Liver (tissue), 8 donors: ENCODE measurements at regions not wholly inside any gene's neighbourhood (a gene's known extent, or its start where the extent isn't known, plus 50 kb on each side); places are given as distances from the start of the nearest gene placed in this dataset.
"Not testable (repeated sequence)": the region's sequence is repeated elsewhere in the genome, so short reads cannot be mapped to it uniquely, and the experiment has no call there.

ENCODE experiments used
- DNase-seq: peaks from one replicate; pipeline ENCODE4 v3.0.0-alpha.2; 2017; ENCODE audit warnings: low spot score
- H3K27ac ChIP-seq, 2 donors: one replicate each; pipeline ENCODE4 v1.7.0; 2013; ENCODE audit warnings: inconsistent platforms in 2 of 2, low read length in 2 of 2, control low read depth in 1 of 2, low read depth in 1 of 2, mild to moderate bottlenecking in 1 of 2
- H3K27me3 ChIP-seq, 4 donors: one replicate each; pipeline versions ENCODE4 v1.6.1 to v1.7.0; 2013; ENCODE audit warnings: low read length in 3 of 4, inconsistent platforms in 1 of 4, mild to moderate bottlenecking in 1 of 4, moderate library complexity in 1 of 4; ENCODE audit not compliant: control insufficient read depth in 4 of 4, insufficient read depth in 4 of 4
- H3K36me3 ChIP-seq, 4 donors: one replicate each; pipeline versions ENCODE4 v1.6.1 to v1.7.0; 2013; ENCODE audit warnings: low read length in 3 of 4, mild to moderate bottlenecking in 3 of 4, low read depth in 1 of 4, moderate library complexity in 1 of 4; ENCODE audit not compliant: control insufficient read depth in 4 of 4, insufficient read depth in 3 of 4
- H3K4me1 ChIP-seq, 4 donors: one replicate each; pipeline versions ENCODE4 v1.6.1 to v1.7.0; 2013; ENCODE audit warnings: low read length in 3 of 4, mild to moderate bottlenecking in 3 of 4, moderate library complexity in 1 of 4; ENCODE audit not compliant: control insufficient read depth in 4 of 4, insufficient read depth in 4 of 4
- H3K4me3 ChIP-seq, 3 donors: one replicate each; pipeline versions ENCODE4 v1.6.1 to v1.7.0; 2013; ENCODE audit warnings: low read length in 3 of 3, control low read depth in 1 of 3, low read depth in 1 of 3, mild to moderate bottlenecking in 1 of 3
- H3K9ac ChIP-seq, 2 donors: one replicate each; pipeline ENCODE4 v1.7.0; 2013; ENCODE audit warnings: low read length in 2 of 2, mild to moderate bottlenecking in 2 of 2, moderate library complexity in 2 of 2, control low read depth in 1 of 2, low read depth in 1 of 2
- H3K9me3 ChIP-seq, 4 donors: one replicate each; pipeline versions ENCODE4 v1.6.1 to v1.7.0; 2013; ENCODE audit warnings: low read length in 3 of 4; ENCODE audit not compliant: control insufficient read depth in 4 of 4
- EGR1 ChIP-seq, 2 donors: IDR thresholded peaks; 2 replicates each; pipeline ENCODE4 v1.6.1; 2016 to 2018; ENCODE audit warnings: antibody characterized with exemption in 2 of 2, low read depth in 2 of 2
- FOXA1 ChIP-seq: IDR thresholded peaks from 2 replicates; pipeline ENCODE4 v1.6.1; 2016; ENCODE audit warnings: antibody characterized with exemption
- FOXA2 ChIP-seq: IDR thresholded peaks from 2 replicates; pipeline ENCODE4 v1.6.1; 2016; ENCODE audit warnings: antibody characterized with exemption
- HNF4A ChIP-seq, 2 donors: conservative IDR thresholded peaks; 2 replicates each; pipeline ENCODE4 v1.6.1; 2016; ENCODE audit warnings: antibody characterized with exemption in 2 of 2, mild to moderate bottlenecking in 2 of 2
- HNF4G ChIP-seq: IDR thresholded peaks from 2 replicates; pipeline ENCODE4 v1.6.1; 2016; ENCODE audit warnings: antibody characterized with exemption
- JUND ChIP-seq, 2 donors: IDR thresholded peaks; 2 replicates each; pipeline ENCODE4 v1.6.1; 2016; ENCODE audit warnings: antibody characterized with exemption in 2 of 2
- NR2F2 ChIP-seq: IDR thresholded peaks from 2 replicates; pipeline ENCODE4 v1.6.1; 2016; ENCODE audit warnings: antibody characterized with exemption
- RXRA ChIP-seq, 2 donors: IDR thresholded peaks; 2 replicates each; pipeline ENCODE4 v1.6.1; 2017 to 2018; ENCODE audit warnings: antibody characterized with exemption in 2 of 2, mild to moderate bottlenecking in 1 of 2
- TAF1 ChIP-seq: conservative IDR thresholded peaks from 2 replicates; pipeline ENCODE4 v1.6.1; 2016; ENCODE audit warnings: antibody characterized with exemption, mild to moderate bottlenecking
- YY1 ChIP-seq: IDR thresholded peaks from 2 replicates; pipeline ENCODE4 v1.6.1; 2016; ENCODE audit warnings: antibody characterized with exemption, mild to moderate bottlenecking
- WGBS: extraction: QIAGEN DNeasy Blood & Tissue Kit; methylation state at CpG from one replicate; pipeline ENCODE4 v1.1.7; 2013; 5-methylcytosine and 5-hydroxymethylcytosine counted together
- TF ChIP-seq, protein P1 (sequence below): fragments of 150-350 bp; IDR thresholded peaks from 2 replicates; pipeline ENCODE4 v1.5.1; 2017; ENCODE audit warnings: improper control_type of control experiment, low read depth, low read length; ENCODE audit not compliant: missing input control
- TF ChIP-seq, protein P2 (sequence below): IDR thresholded peaks from 2 replicates; pipeline ENCODE4 v1.6.1; 2016; ENCODE audit warnings: antibody characterized with exemption
- TF ChIP-seq, protein P3 (sequence below): IDR thresholded peaks from 2 replicates; pipeline ENCODE4 v1.6.1; 2016; ENCODE audit warnings: antibody characterized with exemption
- TF ChIP-seq, protein P4 (sequence below): IDR thresholded peaks from 2 replicates; pipeline ENCODE4 v1.6.1; 2016; ENCODE audit warnings: antibody characterized with exemption, mild to moderate bottlenecking
- TF ChIP-seq, protein P5 (sequence below): IDR thresholded peaks from 2 replicates; pipeline ENCODE4 v1.6.1; 2016; ENCODE audit warnings: antibody characterized with exemption
- donor health status: healthy.
- donor health status: healthy.
- donor health status: healthy.
- donor health status: healthy.
- donor health status: healthy.

DNA sequence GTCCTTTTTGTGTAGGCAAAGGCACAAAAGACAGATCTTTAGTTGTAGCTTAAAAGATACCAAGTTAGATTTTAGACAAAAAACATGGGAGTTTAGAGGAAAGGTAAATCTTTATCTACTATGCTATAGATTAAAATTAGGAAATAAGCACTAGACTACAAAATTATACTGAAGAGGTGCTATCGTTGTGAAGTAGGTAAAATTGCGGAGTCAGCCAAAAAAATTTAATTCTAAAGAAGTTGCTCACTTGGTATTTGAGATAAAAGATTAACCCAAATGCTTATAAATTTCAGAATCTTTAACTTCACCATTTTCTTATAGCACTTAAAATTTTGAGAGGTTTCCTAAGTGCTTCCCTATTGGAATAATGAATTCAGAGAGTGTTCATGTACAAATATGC is 604.1 kb downstream of the GRXCR1 start (continued):
- TF ChIP-seq, protein P1, sequence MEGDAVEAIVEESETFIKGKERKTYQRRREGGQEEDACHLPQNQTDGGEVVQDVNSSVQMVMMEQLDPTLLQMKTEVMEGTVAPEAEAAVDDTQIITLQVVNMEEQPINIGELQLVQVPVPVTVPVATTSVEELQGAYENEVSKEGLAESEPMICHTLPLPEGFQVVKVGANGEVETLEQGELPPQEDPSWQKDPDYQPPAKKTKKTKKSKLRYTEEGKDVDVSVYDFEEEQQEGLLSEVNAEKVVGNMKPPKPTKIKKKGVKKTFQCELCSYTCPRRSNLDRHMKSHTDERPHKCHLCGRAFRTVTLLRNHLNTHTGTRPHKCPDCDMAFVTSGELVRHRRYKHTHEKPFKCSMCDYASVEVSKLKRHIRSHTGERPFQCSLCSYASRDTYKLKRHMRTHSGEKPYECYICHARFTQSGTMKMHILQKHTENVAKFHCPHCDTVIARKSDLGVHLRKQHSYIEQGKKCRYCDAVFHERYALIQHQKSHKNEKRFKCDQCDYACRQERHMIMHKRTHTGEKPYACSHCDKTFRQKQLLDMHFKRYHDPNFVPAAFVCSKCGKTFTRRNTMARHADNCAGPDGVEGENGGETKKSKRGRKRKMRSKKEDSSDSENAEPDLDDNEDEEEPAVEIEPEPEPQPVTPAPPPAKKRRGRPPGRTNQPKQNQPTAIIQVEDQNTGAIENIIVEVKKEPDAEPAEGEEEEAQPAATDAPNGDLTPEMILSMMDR: no peak

DNA sequence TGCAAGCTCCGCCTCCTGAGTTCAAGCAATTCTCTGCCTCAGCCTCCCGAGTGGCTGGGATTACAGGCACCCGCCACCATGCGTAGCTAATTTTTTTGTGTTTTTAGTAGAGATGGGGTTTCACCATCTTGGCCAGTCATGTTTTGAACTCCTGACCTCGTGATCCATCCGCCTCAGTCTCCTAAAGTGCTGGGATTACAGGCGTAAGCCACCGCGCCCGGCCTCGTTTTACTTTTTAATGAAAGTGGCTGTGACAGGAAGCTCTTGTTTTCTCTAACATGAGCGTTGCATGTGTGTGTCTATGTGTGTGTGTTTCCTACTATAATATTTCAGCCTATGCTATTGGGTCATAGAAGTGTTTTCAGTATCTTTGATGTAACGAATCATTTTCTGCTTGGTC is 613.3 kb downstream of the GRXCR1 start:
- H3K4me3 ChIP-seq, H3K9me3 ChIP-seq, H3K27ac ChIP-seq, H3K9ac ChIP-seq, H3K36me3 ChIP-seq, H3K4me1 ChIP-seq, H3K27me3 ChIP-seq, DNase-seq: not testable (repeated sequence)
- 90% methylated on average over 13 of the region's 13 CpGs for WGBS

DNA sequence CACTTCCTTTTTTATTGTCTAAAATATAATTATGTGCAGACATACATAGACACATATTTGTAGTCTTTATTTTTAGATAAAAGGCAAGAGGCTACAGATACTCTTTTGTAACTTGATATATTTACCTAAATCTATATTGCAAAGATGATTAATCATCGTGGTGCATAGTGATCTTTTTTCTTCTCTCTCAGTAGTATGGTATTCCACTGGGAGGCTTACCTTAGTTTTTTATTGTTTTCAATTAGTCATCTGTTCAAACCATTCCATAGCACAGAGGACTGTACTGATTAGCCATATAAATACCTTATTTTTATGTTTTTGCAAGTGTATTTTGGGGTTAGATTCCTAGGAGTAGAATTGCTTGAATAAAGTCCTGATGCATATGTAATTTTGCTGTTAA is 619.7 kb downstream of the GRXCR1 start:
- WGBS: 66% methylated on average over 1 of the region's 1 CpG
- peaks cover 0 to under 1% (median 0%) of the 10 kb centered on the region in 4 donors for H3K9me3 ChIP-seq

DNA sequence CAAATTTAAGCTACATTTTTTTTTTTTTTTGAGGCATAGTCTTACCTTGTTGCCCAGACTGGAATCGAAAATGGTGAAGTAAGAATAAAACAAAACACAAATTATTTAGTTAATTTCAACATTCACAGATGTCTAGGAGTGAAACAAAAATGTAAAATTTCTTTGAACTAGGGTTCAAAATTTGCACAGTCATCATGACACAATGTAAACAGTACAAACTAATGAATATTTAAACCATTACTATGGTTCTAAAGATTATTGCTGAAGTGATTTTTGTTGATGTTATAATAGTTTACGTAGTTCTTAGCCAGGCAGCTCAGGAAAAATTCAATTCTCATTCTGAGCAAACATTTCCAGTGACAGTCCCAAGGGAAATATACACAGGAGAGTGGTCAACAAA is 633.1 kb downstream of the GRXCR1 start:
- DNase-seq: no peak
- no peaks in the 10 kb centered on the region for H3K27me3 ChIP-seq
- no peaks in the 10 kb centered on the region for H3K9me3 ChIP-seq
- 89% methylated on average over 2 of the region's 2 CpGs for WGBS
- no peaks in the 10 kb centered on the region for H3K4me1 ChIP-seq
- TF ChIP-seq TAF1 (no peak), HNF4A (conservative IDR thresholded peaks at IDR 0.05) (no peak), YY1 (no peak), RXRA (IDR thresholded peaks at IDR 0.05) (no peak), EGR1 (IDR thresholded peaks at IDR 0.05; ENCODE audit: low read depth in 2 of 2) (no peak), NR2F2 (no peak), FOXA1 (no peak), FOXA2 (no peak), HNF4G (no peak), JUND (IDR thresholded peaks at IDR 0.05) (no peak)
- TF ChIP-seq, protein P2, sequence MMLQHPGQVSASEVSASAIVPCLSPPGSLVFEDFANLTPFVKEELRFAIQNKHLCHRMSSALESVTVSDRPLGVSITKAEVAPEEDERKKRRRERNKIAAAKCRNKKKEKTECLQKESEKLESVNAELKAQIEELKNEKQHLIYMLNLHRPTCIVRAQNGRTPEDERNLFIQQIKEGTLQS: no peak
- TF ChIP-seq, protein P3, sequence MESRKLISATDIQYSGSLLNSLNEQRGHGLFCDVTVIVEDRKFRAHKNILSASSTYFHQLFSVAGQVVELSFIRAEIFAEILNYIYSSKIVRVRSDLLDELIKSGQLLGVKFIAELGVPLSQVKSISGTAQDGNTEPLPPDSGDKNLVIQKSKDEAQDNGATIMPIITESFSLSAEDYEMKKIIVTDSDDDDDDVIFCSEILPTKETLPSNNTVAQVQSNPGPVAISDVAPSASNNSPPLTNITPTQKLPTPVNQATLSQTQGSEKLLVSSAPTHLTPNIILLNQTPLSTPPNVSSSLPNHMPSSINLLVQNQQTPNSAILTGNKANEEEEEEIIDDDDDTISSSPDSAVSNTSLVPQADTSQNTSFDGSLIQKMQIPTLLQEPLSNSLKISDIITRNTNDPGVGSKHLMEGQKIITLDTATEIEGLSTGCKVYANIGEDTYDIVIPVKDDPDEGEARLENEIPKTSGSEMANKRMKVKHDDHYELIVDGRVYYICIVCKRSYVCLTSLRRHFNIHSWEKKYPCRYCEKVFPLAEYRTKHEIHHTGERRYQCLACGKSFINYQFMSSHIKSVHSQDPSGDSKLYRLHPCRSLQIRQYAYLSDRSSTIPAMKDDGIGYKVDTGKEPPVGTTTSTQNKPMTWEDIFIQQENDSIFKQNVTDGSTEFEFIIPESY: no peak
- TF ChIP-seq, protein P1: no peak
- TF ChIP-seq, protein P4, sequence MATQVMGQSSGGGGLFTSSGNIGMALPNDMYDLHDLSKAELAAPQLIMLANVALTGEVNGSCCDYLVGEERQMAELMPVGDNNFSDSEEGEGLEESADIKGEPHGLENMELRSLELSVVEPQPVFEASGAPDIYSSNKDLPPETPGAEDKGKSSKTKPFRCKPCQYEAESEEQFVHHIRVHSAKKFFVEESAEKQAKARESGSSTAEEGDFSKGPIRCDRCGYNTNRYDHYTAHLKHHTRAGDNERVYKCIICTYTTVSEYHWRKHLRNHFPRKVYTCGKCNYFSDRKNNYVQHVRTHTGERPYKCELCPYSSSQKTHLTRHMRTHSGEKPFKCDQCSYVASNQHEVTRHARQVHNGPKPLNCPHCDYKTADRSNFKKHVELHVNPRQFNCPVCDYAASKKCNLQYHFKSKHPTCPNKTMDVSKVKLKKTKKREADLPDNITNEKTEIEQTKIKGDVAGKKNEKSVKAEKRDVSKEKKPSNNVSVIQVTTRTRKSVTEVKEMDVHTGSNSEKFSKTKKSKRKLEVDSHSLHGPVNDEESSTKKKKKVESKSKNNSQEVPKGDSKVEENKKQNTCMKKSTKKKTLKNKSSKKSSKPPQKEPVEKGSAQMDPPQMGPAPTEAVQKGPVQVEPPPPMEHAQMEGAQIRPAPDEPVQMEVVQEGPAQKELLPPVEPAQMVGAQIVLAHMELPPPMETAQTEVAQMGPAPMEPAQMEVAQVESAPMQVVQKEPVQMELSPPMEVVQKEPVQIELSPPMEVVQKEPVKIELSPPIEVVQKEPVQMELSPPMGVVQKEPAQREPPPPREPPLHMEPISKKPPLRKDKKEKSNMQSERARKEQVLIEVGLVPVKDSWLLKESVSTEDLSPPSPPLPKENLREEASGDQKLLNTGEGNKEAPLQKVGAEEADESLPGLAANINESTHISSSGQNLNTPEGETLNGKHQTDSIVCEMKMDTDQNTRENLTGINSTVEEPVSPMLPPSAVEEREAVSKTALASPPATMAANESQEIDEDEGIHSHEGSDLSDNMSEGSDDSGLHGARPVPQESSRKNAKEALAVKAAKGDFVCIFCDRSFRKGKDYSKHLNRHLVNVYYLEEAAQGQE: no peak
- TF ChIP-seq, protein P5, sequence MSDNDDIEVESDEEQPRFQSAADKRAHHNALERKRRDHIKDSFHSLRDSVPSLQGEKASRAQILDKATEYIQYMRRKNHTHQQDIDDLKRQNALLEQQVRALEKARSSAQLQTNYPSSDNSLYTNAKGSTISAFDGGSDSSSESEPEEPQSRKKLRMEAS: no peak
- no peaks in the 10 kb centered on the region for H3K36me3 ChIP-seq
- H3K4me3 ChIP-seq: no peak overlapping the region
- H3K9ac ChIP-seq: no peak overlapping the region
- no peak overlapping the region for H3K27ac ChIP-seq

More for the DNA sequence above, 619.7 kb downstream of the GRXCR1 start:
- Histone ChIP-seq H3K4me1 (no peaks in the 10 kb centered on the region), H3K36me3 (no peaks in the 10 kb centered on the region), H3K9ac (no peak overlapping the region), H3K27me3 (no peaks in the 10 kb centered on the region), H3K4me3 (no peak overlapping the region), H3K27ac (no peak overlapping the region)
- no peak for DNase-seq
- TF ChIP-seq, protein P5: no peak
- TF ChIP-seq FOXA2: no peak
- no peak for TF ChIP-seq FOXA1
- no peak for TF ChIP-seq HNF4G
